NCI-H748 treated with DMSO at 0.1 percent for 48 hours (cell line): ENCODE measurements at regions not wholly inside any gene's neighbourhood (a gene's known extent, or its start where the extent isn't known, plus 50 kb on each side); places are given as distances from the start of the nearest gene placed in this dataset.
"Not testable (repeated sequence)": the region's sequence is repeated elsewhere in the genome, so short reads cannot be mapped to it uniquely, and the experiment has no call there.

Experiments
- DNase-seq: peaks from one replicate; lab custom pipeline; 2025; lab: John Stamatoyannopoulos, UW

DNA sequence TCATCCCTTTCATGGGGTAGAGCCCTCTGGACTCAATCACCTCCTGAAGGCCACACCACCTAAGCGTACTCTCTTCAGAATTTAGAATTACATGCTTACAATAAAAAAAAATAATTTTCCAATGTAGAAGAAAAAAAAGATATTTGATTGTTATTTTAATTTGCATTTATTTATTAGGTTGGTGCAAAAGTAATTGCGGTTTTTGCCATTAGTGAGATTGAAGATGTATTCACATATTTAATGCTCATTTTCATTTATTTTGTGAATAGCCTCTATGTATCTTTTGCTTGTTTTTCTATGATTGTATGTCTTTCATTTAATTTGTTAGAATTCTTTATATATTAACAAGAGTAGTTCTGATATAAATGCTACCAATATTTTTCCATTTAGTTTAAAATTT is 220.5 kb downstream of the RND3 start:
- no peak for DNase-seq

DNA sequence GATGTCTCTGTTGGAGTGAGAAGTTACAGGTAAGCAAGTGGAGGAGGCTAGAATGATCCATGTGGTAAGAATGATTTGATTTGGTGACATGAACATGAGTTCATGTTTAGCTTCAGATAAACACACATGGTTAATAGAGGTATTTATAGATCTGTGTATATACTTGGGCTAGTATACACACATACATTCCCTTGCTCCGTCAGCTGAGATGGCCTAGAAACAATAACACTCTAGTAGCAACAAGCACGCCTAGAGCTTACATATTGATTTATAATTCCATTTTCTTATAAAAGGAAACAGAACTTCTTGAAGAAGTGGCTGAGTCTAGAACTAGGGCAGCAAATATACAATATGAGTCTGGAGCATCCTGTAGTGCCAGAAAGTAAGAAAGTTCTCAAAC is 223.0 kb downstream of the RND3 start:
- DNase-seq: no peak

DNA sequence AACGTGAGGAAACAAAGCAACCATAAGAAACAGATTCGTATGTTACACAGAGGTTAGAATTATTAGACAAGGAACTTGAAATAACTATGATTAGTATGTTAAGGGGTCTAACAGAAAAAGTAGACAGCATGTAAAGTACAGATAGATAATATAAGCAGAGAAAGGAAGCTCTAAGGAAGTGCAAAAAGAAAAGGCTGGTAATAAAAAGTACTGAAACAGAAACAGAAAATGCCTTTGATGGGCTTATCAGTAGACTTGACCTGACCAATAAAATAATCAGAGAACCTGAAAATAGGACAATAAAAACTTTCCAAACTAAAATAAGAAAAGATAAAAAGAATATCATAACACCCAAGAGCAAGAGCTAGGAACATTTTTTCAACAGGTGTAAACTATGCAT is 225.8 kb downstream of the RND3 start:
- DNase-seq: no peak

GRCh38 chr2:150260636-150261035 is 226.8 kb downstream of the RND3 start:
- DNase-seq: no peak

- no peak for DNase-seq
Observed at GRCh38 chr2:150259746-150260145, 227.7 kb downstream of the RND3 start.

DNA sequence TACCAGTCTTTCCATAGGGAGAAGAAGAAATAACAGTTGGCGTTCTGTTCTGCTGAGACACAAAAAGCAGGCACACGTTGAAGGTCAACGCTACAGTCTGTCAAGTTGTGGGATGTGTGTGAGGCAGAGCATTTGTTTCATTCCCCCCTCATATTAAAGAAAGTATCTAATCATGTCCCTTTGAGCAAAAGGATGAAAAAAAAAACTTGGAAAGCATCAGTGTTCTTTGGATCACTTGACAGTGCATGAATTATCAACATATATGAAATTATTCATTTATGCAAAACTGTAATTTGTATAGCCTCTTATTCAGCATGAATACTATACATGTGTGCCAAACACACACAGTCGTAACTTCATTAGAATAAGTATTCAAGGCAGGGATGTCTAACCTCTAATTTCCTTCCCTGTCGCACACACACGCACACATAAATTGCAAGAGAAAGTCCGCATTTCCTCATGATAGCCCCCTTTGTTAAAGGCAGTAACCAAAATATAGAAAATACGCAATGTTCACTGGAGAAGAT is 228.6 kb downstream of the RND3 start:
- DNase-seq: no peak

- no peak for DNase-seq
Observed at GRCh38 chr2:150256736-150257135, 230.7 kb downstream of the RND3 start.

GRCh38 chr2:150255528-150255927 is 231.9 kb downstream of the RND3 start:
- DNase-seq: no peak

DNA sequence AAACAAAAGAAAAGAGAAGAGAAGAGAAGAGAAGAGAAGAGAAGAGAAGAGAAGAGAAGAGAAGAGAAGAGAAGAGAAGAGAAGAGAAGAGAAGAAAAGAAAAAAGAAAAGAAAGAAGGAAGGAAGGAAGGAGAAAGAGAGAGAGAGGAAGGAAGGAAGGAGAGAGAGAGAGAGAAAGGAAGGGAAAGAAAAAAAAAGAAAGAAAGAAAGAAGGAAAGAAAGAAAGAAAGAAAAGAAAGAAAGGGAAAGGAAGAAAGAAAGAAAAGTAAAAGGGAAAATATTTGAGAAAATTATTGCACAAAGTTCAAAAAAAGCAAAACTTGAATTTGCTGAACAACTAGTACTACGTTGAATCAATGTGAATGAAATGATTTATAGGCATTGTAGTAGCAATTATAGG is 237.7 kb downstream of the RND3 start:
- DNase-seq: not testable (repeated sequence)

DNA sequence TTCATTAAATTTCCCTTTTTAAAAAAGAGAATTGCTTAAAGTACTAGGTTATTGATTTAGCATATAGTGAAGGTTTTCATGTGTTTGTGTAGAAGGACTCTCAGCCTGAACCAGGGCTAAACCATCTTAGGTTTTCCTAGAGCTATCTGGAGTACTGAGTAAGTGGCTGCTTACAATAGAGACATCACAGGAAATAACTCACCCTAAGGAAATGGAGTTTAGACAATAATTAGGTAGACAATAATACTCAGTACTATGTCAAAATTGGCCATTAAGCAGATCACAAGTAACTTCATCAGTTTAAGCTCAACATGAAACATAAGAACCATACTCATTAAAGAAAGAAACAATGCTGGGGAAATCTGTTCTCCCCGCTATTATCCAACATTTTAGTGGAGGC is 240.0 kb downstream of the RND3 start:
- DNase-seq: peak; percentile 21

- peak; percentile 36 for DNase-seq
Observed at GRCh38 chr2:150234787-150235446, 252.6 kb downstream of the RND3 start.

- DNase-seq: no peak
Observed at GRCh38 chr2:150232871-150233270, 254.6 kb downstream of the RND3 start.

DNA sequence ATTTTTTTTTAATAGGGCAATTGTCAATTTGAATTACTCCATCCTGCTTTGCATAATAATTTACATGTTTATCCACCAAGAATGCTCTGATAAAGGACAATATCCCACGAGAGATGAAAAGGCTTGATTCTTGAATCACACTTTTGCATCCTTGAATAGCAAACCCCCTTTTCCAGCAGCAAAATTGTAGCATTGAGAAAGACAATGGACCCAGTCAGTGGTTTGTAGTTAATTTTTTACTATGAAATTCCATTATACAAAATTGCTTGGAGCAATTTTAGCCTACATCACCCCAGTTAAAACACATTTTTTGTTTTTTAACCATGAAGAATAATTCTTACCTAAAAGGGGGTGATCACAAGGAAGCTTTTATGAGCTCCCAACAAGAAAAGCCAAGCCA is 255.1 kb downstream of the RND3 start:
- no peak for DNase-seq

GRCh38 chr2:150230616-150231015 is 256.9 kb downstream of the RND3 start:
- no peak for DNase-seq

DNA sequence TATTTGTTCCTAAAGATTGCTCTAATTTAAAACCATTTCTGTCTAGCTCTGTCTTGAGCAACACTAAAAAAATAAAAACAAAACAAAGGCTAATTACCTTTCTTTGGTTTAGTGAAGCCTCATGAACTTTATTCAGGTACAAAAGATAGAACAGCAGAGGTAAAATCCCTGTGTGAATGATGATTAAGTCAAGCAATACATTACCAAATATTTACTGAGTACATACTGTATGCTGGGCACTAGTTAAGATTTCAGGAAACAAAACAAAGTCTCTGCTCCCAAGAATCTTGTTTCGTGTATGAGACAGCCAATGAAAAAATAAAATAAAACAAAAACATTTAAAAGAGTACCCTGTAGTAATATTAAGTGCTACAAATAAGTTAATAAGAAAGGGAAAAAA is 257.5 kb downstream of the RND3 start:
- peak; percentile 47 for DNase-seq

- peak; percentile 78 for DNase-seq
Observed at GRCh38 chr2:150228936-150229335, 258.5 kb downstream of the RND3 start.

- DNase-seq: no peak
Observed at GRCh38 chr2:150225030-150225429, 262.4 kb downstream of the RND3 start.

- no peak for DNase-seq
Observed at GRCh38 chr2:150224321-150224720, 263.1 kb downstream of the RND3 start.

GRCh38 chr2:150222942-150223341 is 264.5 kb downstream of the RND3 start:
- DNase-seq: no peak

DNA sequence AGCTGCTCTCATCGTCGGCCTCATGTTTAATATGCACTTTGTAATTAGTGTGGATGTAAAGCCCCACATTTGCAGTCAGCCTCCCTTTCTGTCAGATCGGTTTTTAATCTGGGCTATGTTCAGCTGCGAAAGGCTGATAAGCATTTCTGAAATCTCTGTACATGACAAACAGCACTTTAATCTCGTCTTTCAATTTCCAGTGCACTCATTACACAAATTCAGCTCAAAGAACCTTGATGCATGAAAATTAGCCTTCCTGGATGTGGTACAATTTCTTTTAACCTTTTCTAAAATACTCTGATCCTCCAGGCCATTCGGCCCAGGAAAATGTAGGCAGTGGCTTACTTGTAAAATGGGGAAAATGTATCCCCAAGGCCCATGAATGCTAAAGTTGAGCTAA is 265.1 kb downstream of the RND3 start:
- DNase-seq: no peak

DNA sequence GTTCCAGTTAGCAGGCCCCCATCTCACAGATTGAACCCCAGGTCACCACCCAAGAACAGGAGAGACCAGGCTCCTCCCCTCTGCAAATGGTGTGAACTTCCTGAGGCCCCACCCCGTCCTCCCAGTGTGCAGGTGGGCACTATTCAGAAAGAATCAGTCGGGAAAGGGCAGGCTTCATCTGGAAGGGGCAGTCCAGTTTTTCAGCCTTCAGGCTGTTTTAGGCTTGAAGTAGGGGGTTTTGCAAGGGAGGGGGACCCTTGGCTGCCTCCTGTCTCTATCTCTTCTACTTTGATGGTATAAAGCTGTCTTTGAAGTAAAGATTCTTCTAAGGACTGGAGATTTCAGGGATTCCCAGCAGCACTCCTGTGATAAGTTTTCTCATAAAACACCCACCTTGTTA is 267.6 kb downstream of the RND3 start:
- DNase-seq: no peak

DNA sequence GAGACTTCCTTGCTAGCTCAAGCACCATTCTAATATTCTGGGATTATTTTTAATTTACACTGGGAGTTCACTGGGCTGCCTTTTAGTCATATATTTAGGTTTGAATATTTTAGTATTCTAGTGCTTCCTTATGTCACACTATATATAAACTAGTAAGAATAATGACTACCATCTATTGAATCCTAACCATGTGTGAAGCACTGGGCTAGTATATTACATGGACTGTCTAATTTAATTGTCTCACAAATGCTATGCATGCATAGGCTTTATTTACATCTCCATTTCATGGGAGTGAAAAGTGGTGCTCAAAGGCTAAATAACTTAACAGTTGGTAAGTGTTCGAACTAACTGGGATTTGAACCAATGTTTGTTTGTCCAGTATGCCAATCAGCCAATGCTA is 272.4 kb downstream of the RND3 start:
- DNase-seq: no peak

GRCh38 chr2:150214626-150215025 is 272.8 kb downstream of the RND3 start:
- peak; percentile 68 for DNase-seq

DNA sequence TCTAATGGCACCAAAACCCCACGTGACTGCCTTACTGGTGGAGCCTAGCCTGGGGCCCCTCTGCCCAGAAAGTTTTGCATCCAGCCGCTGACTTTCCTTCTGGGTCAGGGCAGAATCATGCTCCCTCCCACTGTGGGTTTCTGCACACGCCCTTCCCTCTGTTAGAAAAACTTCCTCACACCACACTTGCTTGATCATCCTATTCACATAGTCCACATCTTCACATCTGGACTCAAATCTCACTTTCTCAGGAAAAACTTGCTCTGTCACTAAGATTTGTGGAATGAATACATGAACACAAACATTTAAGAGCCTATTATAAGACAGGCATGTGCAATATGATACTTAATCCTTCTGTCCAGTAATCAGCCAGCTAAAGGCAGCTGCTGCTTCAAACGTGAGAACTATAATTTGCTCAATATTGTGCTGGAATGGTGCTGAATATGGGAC is 274.7 kb downstream of the RND3 start:
- no peak for DNase-seq
